Lower leg skin (tissue), 4 donors: ENCODE measurements at regions not wholly inside any gene's neighbourhood (a gene's known extent, or its start where the extent isn't known, plus 50 kb on each side); places are given as distances from the start of the nearest gene placed in this dataset.

Experiments
- DNase-seq, 2 donors: peaks; one replicate each; pipeline ENCODE4 v3.0.0-alpha.2; 2019; ENCODE audit warnings: low spot score in 2 of 2
- H3K4me3 ChIP-seq: fragments of 200-600 bp; sonication (generic); 2 replicates; pipeline ENCODE4 v1.5.1; 2017; ENCODE audit warnings: mild to moderate bottlenecking, low read depth; ENCODE audit not compliant: poor library complexity, severe bottlenecking
- POLR2A ChIP-seq, 2 donors: fragments of 450-650 bp; IDR thresholded peaks; one replicate each; pipeline ENCODE4 v1.6.1; 2016 to 2017; ENCODE audit warnings: antibody characterized with exemption in 2 of 2, mild to moderate bottlenecking in 1 of 2, moderate library complexity in 1 of 2
- WGBS, 2 donors: methylation state at CpG; one replicate each; pipeline ENCODE4 v1.1.5; 2018; 5-methylcytosine and 5-hydroxymethylcytosine counted together
- intact Hi-C: fragments of 100-400 bp; cut with DNase I; formaldehyde crosslinking; loops from one replicate; pipeline ENCODE4 v1.15.0; 2023; ENCODE audit warnings: low total_unique reads
- TF ChIP-seq, protein P1 (sequence below), 3 donors: fragments of 450-650 bp; IDR thresholded peaks; one replicate each; pipeline ENCODE4 v1.5.1; 2016; ENCODE audit warnings: antibody characterized with exemption in 3 of 3, mild to moderate bottlenecking in 3 of 3, moderate library complexity in 2 of 3

DNA sequence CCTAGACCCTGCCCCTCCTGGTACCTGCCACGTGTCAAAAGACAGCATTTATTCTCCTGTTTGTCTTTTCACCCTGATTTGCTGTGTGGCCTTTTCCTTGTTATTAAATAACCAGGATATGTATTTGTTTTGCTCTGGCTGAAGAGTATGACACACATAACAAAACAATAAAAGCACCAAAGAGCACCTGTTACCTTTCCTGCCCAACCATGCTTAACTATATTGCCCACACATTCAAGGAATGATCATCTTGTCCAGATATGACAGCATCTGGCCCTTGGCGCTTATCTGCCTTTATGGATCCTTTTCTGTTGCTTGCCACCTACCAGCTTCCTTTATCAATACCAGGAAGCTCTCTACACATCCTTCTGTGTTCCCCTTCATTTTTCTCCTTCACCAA is 357.7 kb downstream of the FGFR2 start:
- intact Hi-C loops = no loop called here
- WGBS, 2 donors = 92 to 93% methylated on average over 2 of the region's 2 CpGs
- TF ChIP-seq POLR2A (IDR thresholded peaks at IDR 0.05) = no peak
- TF ChIP-seq, protein P1, sequence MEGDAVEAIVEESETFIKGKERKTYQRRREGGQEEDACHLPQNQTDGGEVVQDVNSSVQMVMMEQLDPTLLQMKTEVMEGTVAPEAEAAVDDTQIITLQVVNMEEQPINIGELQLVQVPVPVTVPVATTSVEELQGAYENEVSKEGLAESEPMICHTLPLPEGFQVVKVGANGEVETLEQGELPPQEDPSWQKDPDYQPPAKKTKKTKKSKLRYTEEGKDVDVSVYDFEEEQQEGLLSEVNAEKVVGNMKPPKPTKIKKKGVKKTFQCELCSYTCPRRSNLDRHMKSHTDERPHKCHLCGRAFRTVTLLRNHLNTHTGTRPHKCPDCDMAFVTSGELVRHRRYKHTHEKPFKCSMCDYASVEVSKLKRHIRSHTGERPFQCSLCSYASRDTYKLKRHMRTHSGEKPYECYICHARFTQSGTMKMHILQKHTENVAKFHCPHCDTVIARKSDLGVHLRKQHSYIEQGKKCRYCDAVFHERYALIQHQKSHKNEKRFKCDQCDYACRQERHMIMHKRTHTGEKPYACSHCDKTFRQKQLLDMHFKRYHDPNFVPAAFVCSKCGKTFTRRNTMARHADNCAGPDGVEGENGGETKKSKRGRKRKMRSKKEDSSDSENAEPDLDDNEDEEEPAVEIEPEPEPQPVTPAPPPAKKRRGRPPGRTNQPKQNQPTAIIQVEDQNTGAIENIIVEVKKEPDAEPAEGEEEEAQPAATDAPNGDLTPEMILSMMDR (IDR thresholded peaks at IDR 0.05) = no peak

DNA sequence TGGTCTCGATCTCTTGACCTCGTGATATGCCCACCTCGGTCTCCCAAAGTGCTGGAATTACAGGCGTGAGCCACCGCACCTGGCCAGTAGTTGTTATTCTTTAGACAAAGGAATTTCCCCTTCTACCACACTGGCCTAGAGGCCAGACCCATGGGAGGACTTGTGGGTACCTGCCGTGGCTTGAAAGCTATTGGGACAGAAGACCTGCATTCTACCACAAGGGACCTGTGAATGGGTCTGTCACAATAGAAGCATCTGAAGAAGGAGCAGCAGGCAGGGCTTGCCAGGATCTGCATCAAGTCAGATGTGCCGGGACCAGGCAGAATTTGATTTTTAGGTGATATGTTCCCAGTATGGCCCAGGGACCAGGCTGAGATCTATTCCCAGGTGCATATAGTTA is 356.9 kb downstream of the FGFR2 start:
- intact Hi-C loops = no loop called here
- DNase-seq = no peak
- 85 to 91% methylated on average over 7 of the region's 7 CpGs for WGBS, 2 donors

More for the DNA sequence above, 357.7 kb downstream of the FGFR2 start:
- no peak for DNase-seq
- H3K4me3 ChIP-seq = no peak overlapping the region

DNA sequence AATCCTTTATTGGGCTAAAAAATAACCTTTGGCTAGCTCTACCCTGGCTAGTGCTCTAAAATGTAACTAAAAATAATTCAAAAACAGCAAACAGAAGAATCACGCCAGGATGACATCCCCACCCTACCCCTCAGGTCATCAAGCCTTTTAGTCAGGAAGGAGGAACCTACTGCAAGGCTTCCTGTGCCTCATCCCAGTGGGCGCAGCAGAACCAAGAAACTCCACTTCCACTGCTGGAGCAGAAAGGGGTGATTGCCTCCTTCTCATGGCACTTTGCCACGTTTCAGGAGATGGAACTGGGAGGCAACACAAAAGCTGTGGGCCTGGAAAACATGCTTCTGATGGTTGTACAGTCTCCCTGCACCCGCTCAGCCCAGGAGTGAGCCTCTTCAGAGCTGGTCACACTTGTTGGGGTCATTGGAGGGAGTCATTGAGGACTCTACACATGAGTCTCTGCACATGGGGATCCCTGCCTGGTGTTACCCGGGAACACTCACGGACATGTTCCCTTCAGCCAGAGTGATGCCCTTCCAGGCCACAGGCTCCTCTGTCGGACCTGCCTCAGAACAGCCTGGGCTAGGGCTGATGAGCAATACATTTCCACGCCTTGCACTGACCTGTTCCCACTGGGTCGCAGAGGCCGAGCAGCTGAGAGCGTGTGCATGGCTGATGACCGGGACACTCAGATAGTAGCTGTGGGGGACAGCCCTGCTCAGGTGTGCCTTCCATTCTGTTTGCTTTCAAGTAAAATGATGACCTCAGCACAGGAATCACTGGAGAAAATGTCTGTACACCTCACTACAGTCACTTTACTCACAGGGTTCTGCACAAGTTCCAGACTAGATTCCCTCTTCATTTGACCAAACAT is 355.3 kb downstream of the FGFR2 start:
- H3K4me3 ChIP-seq = no peak overlapping the region
- intact Hi-C loops = no loop called here
- DNase-seq = no peak
- TF ChIP-seq, protein P1 (IDR thresholded peaks at IDR 0.05) = no peak
- TF ChIP-seq POLR2A (IDR thresholded peaks at IDR 0.05) = no peak
- WGBS, 2 donors = 70 to 80% methylated on average over 12 of the region's 12 CpGs

More for the DNA sequence above, 356.9 kb downstream of the FGFR2 start:
- TF ChIP-seq, protein P1 (IDR thresholded peaks at IDR 0.05) = no peak
- no peak for TF ChIP-seq POLR2A (IDR thresholded peaks at IDR 0.05)
- H3K4me3 ChIP-seq = no peak overlapping the region

DNA sequence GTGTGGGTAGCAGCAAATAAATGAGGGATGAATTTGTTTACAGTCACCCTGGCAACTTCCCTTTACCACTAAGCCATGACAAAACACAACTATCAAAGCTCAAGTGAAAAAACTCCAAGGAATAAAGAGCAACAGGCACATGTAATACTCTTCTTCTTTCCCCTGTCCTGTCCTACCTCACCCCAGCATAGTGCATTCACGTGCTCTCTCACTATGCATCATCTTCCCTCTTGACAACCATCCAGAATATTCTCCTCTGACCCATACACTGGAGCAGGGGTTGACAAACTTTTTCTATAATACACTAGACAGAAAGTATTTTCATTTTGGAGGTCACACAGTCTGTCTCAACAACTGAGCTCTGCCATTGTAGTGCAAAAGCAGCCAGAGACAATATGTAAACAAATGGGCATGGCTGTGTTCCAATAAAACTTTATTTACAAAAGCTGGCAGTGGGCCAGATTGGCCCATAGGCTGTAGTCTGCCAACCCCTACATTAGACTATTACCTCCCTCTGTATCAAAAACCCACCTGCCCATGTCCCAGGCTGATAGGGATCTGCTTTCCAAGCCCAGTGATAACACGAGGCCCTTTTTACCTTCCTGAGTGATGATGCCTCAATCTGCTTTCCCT is 354.5 kb downstream of the FGFR2 start:
- H3K4me3 ChIP-seq = no peak overlapping the region
- TF ChIP-seq, protein P1 (IDR thresholded peaks at IDR 0.05) = no peak
- TF ChIP-seq POLR2A (IDR thresholded peaks at IDR 0.05) = no peak
- 45 to 61% methylated on average over 2 of the region's 2 CpGs for WGBS, 2 donors
- intact Hi-C loops = no loop called here
- DNase-seq = no peak

DNA sequence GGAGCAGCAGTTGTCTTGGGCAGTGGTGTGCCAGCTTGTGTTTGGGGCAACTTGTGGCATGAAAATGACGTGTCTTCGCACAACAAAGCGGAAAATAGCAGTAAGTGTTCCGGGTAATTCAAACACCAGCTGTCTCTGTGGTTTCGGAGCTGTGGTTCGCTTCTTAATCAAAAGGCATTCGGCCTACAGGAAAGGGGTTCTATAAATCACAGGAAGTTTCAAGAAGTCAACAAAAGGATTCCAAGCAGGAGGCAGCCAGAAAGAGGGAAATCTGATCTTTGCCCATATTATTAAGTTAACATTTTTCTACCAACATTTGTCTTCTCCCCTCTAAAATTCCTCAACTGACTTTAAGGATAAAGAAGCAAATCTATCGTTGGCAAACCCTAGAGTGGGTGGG is 353.4 kb downstream of the FGFR2 start:
- DNase-seq = no peak
- intact Hi-C loops = no loop called here
- WGBS, 2 donors = 56 to 58% methylated on average over 8 of the region's 8 CpGs
- TF ChIP-seq, protein P1 (IDR thresholded peaks at IDR 0.05) = no peak
- TF ChIP-seq POLR2A (IDR thresholded peaks at IDR 0.05) = no peak
- no peak overlapping the region for H3K4me3 ChIP-seq
